Activated CD4-positive, alpha-beta T cell treated with anti-CD3 and anti-CD28 coated beads, Interleukin-2, amount 50 U/mL, for 4 hours (primary cell): ENCODE measurements at regions not wholly inside any gene's neighbourhood (a gene's known extent, or its start where the extent isn't known, plus 50 kb on each side); places are given as distances from the start of the nearest gene placed in this dataset.

Experiments
- DNase-seq, 2 experiments: peaks; one replicate each; pipeline ENCODE4 v3.0.0-alpha.2; 2020

DNA sequence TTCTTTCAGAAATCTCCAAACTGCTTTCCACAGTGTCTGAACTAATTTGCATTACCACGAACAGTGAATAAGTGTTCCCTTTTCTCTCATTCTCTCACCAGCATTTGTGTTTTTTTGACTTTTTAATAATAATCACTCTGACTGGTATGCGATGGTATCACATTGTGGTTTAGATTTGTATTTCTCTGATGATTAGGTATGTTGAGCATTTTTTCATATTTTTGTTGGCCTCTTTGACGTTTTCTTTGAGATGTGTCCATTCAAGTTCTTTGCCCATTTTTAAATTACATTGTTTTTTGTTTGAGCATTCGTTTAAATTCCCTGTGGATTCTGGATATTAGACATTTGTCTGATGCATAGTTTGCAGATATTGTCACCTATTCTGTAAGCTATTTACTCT lies 1639.6 kb upstream of the TENM4 start:
- DNase-seq: no peak

DNA sequence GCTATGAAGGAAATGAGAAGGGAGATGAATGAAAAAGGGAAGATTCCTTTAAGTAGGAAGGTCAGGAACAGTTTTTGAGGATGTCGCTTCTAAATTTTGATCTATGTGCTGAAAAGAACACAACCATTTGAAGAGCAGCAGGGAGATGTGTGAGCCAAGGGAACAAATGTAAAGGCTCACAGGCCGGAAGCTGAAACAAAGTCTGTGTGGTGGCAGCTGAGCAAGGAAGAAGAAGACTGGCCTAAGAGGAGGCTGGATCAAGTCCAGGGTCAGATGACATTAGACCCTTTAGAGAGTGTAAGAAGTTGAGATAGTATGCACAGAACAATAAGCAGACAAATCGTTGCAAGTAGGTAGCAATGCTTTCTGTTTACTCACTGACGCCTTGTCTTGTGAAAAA lies 1631.4 kb upstream of the TENM4 start:
- DNase-seq: no peak

DNA sequence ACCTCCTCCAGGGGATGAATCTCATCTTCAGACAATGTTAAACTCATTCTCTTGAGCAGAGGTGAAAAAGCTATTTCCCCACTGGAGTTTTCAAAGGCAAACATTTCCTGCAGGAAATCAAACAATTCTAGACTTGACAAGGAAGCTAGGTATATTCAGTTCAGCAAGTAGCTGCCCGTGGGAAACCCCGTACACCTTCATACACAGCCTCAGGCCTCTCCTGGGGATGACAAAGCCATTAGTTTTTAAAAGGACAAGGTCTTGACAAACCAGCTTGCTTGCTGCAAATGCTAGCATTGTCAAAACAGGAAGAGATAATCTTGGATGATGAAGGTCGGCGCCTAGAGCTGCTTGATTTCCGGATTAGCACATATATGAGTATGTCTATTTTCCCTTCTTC lies 1630.8 kb upstream of the TENM4 start:
- no peak for DNase-seq

DNA sequence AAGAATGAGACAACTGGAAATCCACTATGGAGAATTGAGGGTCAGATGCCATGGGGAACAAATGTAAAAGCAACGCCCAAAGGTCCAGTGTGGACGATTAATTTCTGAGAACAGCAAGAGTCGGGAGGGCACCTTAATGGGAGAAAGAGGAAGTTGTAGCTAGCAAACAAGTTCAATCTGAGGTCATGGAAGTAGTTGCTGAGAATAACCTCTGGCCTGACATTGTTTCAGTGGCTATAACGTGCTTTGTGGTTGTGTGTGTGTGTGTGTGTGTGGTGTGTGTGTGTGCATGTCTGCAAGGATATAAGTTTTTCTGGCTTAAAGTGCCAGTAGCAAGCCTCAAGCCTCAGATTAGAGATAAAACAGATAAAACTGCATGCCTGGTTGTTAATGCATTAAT lies 1630.1 kb upstream of the TENM4 start:
- DNase-seq: no peak

DNA sequence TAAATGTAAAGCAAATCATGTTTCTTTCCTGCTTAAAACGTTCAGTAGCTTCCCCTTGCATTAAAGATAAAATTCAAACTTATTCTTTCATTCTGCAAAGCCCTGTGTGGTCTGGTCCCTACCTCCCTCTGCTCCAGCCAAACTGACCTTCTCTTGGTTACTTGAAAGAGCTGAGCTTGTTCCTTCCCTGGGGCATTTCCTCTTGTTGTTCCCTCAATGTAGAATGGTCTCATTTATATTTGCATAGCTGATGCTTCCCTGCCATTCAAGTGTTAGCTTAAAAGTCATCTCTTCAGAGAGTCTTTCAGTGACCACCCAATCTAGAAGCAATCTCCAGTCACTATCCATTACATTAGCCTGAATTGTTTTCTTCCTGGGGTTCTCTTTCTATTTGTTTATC lies 1618.5 kb upstream of the TENM4 start:
- no peak for DNase-seq

DNA sequence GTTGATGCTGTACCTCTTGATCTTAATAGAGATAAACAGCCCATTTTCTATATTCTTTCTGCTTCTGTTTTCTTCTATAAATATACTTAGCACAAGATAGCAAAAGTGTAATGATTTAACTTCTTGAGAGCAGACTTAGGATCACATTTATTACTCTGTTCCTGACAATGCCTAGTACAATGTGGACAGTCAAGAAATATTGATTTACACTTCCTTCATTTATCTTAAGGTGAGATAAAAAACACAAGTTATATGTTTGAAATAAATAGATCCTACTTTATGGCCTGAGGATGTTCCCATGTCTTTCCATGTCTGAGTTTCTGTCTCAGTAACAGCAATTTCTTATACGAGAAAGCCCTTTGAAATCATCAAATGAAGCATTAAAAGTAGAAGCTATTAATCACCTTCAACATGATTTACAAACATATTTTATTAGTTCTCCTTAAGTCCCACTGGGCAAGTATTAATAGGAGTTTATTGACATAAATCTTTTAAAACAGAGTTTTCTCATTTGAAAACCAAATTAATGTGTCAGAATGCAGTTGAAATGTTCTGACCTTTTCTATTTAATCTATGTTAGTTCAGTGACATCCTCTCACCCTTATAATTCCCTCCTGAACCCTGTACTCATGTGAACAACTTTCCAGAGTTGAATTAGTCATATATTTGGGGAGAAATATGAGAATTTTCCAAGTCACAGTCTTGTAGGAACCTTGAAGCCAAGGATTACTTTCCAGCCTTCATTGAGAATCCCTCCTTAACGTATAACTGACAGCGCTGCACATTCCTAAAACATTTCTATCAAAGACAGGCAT lies 1611.7 kb upstream of the TENM4 start:
- no peak for DNase-seq

DNA sequence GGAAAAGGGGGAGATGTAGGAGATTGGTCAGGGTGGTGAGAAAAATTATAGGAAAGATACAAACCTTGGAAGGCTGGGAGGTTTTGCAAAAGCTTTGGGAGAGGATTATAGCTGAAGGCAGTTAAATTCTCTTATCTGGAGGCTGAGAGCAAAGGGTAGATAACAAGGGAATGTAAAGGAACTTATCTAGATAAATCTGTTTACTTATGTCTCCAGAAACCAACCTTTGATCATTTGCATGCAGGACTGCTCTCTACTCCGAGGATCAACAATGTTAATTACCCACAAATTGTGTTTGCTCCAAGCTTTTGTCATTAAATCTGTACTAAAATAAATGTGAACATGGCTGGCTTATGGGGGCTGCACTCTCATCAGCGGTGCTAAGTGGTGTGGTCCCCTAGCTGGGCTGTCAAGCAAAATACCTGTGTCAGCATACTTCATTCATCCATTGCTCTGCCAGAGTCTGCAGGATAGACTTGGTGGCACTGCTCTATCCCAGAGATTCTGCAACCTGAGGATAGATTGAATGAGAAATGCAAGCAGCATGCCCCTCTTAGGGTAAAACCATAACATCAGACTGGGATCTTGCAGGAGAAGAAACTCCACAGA lies 1599.2 kb upstream of the TENM4 start:
- no peak for DNase-seq

DNA sequence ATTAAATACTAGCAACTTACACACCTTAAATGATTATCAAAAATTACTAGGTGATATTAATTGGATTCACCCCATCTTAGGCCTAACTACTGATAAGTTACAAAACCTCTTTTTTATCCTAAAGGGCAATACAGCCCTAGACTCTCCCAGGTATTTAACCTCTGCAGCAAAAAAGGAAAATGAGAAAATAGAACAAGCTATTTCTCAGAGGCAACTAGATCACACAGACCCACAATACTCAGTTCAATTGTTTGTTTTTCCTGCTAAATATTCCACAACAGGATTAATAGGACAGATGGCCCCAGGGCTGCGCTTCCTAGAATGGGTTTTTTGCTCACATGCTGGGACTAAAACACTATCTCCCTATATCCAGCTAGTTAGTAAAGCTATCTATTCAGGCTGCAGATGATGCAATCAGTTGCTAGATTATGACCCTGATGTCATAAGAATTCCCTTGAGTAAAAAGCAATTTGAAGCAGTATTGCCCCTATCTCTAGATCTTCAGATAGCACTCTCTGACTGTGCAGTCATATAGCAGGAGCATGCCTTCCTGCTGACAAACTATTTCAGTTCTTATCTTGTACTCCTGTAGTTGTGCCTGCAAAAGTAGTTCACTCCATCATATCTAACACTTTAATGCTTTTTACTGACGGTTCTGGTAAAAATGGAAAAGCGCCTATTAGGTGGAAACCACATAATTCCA lies 1595.5 kb upstream of the TENM4 start:
- no peak for DNase-seq

DNA sequence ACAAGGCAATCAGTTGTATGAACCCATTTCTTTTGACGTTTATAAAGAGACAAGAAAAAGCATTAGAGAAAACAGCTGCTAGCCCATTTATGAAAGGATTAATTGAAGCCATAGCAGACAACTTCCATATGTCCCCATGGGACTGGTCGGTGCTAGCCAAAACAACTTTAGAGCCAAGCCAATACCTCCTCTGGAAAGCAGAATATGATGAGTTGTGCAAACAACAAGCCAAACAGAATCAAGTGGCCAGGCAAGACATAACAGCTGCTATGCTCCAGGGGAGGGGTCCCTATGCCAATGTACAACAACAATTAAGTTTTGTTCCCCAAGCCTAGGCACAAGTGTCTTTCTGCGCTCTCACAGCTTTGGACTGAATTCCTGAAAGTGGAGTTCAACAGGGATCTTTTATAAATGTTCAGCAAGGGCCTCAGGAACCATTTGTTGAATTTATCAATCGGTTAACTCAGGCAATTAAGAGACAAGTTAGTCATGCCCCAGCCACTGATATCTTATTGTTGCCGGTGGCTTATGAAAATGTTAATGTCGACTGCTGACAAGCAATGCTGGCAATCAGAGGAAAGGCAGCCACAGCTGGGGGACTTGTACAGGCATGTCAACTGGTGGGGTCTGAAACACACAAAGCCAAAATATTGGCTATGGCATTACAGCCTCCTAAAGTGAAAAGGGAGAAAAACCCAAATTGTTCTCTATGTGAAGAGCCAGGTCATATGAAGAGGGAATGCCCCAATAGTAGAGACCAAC lies 1593.1 kb upstream of the TENM4 start:
- DNase-seq: no peak

DNA sequence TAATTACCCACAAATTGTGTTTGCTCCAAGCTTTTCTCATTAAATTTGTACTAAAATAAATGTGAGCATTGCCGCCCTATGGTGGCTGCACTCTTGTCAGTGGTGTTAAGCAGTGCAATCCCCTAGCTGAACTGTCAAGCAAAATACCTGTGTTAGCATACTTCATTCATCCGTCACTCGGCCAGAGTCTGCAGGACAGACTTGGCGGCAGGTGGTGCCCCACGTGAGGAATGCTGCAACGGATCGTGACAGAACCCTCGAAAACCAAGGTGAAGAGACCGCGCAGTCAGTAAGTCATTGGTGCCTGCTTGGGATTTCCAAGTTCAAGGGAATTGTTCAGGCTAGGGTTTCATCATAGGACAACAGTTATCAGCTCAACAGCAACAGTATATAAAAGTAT lies 1592.1 kb upstream of the TENM4 start:
- no peak for DNase-seq

DNA sequence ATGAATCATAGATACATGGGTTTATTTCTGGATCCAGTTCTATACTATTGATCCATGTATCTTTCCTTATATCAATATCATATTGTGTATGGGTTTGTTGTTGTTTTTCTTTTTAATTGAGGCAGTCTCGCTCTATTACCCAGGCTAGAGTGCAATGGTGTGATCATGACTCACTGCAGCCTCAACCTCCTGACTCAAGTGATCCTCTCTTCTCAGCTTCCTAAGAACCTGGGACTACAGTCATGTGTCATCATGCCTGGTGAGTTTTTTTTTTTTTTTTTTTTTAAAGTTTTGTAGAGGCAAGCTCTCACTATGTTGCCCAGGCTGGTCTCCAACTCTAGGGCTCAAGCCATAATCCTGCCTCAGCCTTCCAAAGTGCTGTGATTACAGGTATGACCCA lies 1589.4 kb upstream of the TENM4 start:
- DNase-seq: no peak

DNA sequence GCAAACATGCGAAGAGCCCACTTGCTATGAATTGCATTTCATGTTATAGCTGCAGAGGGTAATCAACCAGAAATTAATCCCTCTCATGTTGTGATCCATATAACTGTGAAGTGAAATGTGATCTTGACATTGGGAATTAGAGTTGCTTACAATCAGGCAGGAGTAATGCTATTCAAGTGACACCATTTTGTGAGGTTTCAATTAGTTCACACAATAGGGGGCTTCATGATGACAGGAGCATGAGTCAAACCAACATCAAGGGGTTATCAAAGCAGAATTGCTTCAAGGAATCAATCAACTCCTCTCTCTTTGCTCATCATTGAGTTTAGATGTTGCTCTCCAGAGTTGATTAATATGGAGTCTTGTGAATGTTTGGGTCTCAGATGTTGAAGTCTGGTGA lies 1585.2 kb upstream of the TENM4 start:
- no peak for DNase-seq

DNA sequence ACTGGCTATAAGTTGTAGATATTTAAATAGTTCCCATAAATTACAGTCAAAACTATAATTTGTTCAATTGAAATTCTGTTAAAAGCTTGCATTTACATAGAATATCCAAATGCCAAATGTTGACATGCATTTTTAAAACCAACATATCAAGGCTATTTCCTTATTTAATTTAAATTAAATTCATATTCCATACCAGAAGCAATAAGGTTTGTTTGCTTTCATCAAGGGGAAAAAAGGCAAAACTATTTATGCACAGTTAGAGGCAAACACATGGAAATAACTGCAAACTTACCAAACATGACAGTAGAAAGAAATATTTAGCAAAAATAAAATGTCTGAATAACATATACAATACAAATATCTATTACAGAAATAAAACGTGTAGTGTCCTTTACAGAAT lies 1581.2 kb upstream of the TENM4 start:
- no peak for DNase-seq

DNA sequence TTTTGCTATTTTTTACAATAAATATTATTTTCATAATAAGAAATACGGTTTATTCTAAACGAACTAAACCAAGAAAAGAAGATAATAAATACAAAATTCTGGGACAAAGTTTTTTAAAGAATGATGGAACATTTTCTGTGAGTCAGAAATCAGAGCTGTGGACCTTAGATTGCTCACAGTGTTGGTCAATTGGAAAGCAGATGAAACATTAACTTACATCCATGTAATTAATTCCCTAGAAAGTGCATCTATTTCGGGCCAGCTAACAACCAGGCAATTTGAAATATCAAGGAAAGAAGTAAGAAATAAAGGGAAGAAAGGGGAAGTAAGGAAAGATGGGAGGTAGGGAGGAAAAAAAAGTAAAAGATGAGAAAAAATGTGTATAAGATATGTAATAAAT lies 1569.8 kb upstream of the TENM4 start:
- no peak for DNase-seq

DNA sequence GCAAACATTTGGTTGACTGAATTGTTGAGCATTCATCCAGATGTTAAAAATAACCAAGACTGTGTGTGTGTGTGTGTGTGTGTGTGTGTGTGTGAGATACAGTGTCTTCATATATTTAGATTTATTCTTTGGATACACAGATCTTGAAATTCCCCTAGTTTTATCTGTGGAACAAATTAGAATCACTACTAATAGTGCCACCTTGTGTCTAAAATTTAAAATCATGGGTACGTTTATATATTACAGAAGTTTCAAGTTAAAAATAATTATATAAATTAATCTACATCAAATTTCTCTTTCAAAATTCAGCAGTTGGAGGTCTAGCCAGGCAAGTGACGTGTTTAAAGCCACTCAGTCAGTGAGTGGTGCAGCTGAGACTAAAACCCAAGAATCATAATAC lies 1566.2 kb upstream of the TENM4 start:
- DNase-seq: no peak

DNA sequence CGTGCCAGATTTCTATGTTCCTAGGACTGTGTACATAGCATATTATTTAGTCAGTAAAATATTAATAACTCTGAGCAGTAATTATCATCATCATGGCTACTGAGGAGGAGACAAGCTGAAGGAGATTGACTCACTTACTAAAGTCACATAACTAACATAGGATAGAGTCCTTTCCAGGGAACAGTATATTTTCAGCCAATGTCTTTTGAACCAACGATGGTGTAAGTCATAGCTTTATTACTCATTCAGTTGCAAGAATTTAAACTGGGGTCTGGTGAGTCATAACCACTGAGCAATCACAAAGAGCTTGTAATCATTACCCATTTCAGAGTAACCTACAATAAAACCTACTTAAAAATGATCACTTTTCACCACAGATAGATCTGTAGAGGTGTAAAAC lies 1564.8 kb upstream of the TENM4 start:
- DNase-seq: no peak

DNA sequence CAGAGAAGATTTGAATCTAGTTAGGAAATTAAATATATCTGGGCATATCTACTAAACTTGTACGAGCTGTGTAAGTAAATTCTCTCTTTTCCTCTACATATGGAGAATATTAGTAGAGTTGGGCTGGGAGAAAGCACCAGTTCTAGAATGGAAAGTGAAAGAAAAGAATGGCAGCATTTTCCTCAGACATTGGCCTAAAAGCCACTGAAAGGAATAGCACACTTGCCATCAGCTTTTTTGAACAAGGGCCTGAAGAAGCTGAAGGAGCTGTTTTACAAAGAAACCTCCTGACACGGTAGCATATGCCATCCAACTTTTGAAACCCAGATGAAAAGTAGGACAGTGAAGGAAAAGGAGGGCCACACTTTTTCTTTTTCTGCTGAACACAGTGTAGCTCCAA lies 1563.7 kb upstream of the TENM4 start:
- DNase-seq: no peak

DNA sequence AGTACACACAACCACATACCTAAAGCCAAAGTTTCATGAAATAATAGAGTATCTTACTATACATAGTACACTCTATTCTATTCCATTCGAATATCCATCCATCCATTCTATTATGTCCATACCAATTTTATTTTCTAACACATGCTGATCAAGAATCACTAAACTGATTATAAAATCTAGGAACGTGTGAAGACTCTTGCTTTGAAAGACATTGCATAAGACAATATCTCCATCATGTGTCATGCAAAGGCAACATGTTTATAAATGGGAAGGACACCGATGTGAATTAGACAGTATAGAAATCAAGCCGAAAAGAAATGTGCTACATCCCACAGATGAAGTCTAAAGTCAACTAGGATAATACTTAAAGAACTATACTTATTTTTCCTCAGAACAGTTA lies 1561.5 kb upstream of the TENM4 start:
- no peak for DNase-seq

DNA sequence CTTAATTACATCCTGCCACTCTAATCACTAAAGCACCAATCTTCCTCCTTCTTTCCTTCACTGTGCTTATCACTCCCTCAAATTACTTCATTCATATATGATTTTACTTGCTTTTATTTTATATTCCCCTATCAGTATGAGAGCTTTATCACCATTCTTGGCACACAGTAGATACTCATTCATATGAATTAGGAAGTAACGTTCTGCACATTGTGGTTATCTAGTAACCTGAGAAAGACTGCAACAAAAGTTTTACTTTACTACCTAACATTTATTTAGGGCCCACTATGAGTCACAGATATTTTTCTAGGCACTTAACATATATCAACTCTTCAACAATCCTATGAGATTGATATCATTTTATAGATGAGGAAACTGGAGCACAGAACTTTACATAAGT lies 1559.9 kb upstream of the TENM4 start:
- DNase-seq: no peak

DNA sequence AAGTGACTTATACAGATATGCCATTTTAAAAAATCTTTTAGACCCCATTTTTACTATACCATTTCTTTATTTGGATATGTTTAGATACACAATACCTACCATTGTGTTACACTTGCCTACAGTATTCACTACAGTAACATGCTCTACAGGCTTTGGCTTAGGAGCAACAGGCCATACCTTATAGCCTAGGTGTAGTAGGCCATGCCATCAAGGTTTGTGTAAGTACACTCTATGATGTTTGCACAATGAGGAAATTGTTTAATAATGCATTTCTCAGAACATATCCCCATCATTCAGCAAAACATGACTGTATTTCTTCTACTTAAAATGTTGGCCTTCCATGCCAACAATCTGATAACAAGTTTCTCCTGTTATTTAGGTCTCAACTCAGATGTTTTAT lies 1559.5 kb upstream of the TENM4 start:
- DNase-seq: no peak

DNA sequence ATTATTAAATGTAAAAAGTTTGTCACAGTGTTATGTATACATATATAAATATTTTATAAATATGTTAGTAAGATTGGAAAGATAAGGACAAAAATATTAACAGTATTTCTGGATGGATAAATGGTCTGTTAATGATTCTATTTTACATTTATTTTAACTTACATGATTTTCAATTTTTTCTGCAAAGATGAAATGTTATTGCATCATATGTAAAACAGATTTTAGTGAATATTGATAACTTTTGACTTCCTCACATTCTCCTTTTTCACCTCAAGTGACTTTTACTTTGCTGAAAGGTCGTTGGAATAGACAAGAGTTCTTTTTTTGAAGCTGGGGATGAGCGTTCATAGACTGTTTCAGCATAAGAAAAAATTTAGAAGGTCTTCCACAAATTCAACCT lies 1554.7 kb upstream of the TENM4 start:
- DNase-seq: no peak

DNA sequence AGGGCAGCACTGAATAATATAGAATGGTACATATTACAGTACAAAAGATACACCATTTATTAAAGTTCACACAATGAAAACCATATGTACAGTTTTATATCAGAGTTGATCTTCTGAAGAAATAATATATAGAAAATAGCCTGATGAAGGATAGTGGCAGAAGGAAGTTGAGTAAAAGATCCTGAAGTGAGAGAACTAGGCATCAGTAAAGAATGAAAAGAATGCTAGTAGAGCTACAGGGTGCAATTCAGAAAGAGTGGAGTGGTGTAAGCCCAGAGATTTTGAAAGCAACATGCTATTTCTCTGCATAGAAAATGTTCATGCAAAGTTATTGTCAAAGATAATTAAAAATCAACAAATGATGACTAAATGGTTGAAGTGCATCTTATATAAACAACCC lies 1552.7 kb upstream of the TENM4 start:
- no peak for DNase-seq

DNA sequence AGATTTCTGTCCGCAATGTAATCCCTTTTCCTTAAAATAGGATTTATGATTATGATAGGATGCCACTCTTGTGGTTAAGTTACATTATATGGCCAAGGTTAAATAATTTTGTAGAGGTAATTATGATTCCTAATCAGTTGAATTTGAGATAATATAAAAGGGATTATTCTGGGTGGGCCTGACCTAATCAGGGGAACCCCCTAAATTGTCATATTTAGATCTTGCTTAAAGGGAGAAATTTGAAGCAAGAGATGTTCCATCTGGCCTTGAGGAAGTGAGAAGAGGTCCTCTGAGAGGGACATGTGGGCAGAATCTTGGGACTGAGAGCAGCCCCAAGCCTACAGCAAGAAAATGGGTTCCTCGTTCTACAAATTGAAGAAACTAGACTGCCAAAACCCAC lies 1550.1 kb upstream of the TENM4 start:
- DNase-seq: no peak

DNA sequence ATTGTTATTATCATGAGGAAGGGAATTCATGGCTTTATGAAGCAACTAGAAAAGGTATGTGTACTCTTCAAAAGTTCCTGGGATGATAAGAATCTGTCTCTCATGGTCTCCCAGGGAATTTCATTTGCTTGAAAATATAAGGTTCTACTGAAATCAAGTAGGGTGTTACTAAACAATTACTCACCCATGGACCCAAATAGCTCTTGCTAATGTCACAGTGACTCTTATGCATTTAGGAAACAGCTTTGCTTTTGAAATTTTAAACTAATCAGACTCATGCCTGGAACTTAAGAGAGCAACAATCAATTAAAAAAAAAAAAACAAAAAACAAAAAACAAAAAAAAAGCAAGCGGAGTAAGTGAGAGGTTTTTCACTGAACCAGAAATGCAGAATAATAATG lies 1546.3 kb upstream of the TENM4 start:
- DNase-seq: no peak
